GM23338 (cell line): ENCODE measurements at regions not wholly inside any gene's neighbourhood (a gene's known extent, or its start where the extent isn't known, plus 50 kb on each side); places are given as distances from the start of the nearest gene placed in this dataset.

Source experiments
- ATAC-seq: fragments of 200-7000 bp; cut with Tn5 transposase; 3 replicates; pipeline ENCODE4 v1.9.1; 2020
- DNase-seq: peaks from one replicate; pipeline ENCODE4 v3.0.0-alpha.2; 2015; ENCODE audit warnings: low spot score
- H2AFZ ChIP-seq: fragments of 200-600 bp; sonication (generic); 2 replicates; pipeline ENCODE4 v1.8.0; 2016; ENCODE audit warnings: antibody characterized with exemption, mild to moderate bottlenecking, moderate library complexity
- H3F3A ChIP-seq: fragments of 200-600 bp; sonication (generic); replicated peaks from 2 replicates; pipeline ENCODE4 v1.8.0; 2017; ENCODE audit warnings: antibody characterized with exemption, mixed run types, low read depth
- H3K27ac ChIP-seq: fragments of 200-600 bp; sonication (generic); 2 replicates; pipeline ENCODE4 v1.6.1; 2016; ENCODE audit warnings: low read depth
- H3K27me3 ChIP-seq: fragments of 200-600 bp; sonication (generic); 2 replicates; pipeline ENCODE4 v1.8.0; 2016; ENCODE audit warnings: mild to moderate bottlenecking, mixed run types, moderate library complexity; ENCODE audit not compliant: insufficient read depth
- H3K36me3 ChIP-seq: fragments of 200-600 bp; sonication (generic); 2 replicates; pipeline ENCODE4 v1.8.0; 2016; ENCODE audit warnings: mild to moderate bottlenecking; ENCODE audit not compliant: insufficient read depth
- H3K4me1 ChIP-seq: fragments of 200-600 bp; sonication (generic); 2 replicates; pipeline ENCODE4 v1.8.0; 2016; ENCODE audit warnings: mild to moderate bottlenecking, moderate library complexity; ENCODE audit not compliant: insufficient read depth
- H3K4me2 ChIP-seq: fragments of 200-600 bp; sonication (generic); 2 replicates; pipeline ENCODE4 v1.7.1; 2017; ENCODE audit warnings: mixed run types
- H3K4me3 ChIP-seq: fragments of 200-600 bp; sonication (generic); 2 replicates; pipeline ENCODE4 v1.6.1; 2016; ENCODE audit warnings: mixed run types
- H3K79me2 ChIP-seq: fragments of 200-600 bp; sonication (generic); replicated peaks from 2 replicates; pipeline ENCODE4 v1.8.0; 2017; ENCODE audit warnings: mild to moderate bottlenecking; ENCODE audit not compliant: insufficient read depth
- H3K9me2 ChIP-seq: fragments of 200-600 bp; sonication (generic); 2 replicates; pipeline ENCODE4 v1.8.0; 2017; ENCODE audit not compliant: insufficient read depth
- H4K20me1 ChIP-seq: fragments of 200-600 bp; sonication (generic); replicated peaks from 2 replicates; pipeline ENCODE4 v1.8.0; 2017; ENCODE audit warnings: mild to moderate bottlenecking; ENCODE audit not compliant: insufficient read depth
- H3K27ac Mint-ChIP-seq: 2 replicates; pipeline ENCODE4 v1.8.0; 2020; ENCODE audit warnings: inconsistent platforms, mild to moderate bottlenecking, moderate library complexity, mixed read lengths
- H3K27me3 Mint-ChIP-seq: 3 replicates; pipeline ENCODE4 v1.8.0; 2022; ENCODE audit warnings: low read depth, mild to moderate bottlenecking, moderate library complexity, mixed read lengths, inconsistent platforms; ENCODE audit not compliant: insufficient read depth, poor library complexity
- H3K36me3 Mint-ChIP-seq: 3 replicates; pipeline ENCODE4 v1.8.0; 2021; ENCODE audit warnings: low read depth, mild to moderate bottlenecking, inconsistent platforms, moderate library complexity, mixed read lengths
- H3K4me1 Mint-ChIP-seq: 3 replicates; pipeline ENCODE4 v1.8.0; 2020; ENCODE audit warnings: mild to moderate bottlenecking, inconsistent platforms, mixed read lengths
- H3K4me3 Mint-ChIP-seq: 3 replicates; pipeline ENCODE4 v1.8.0; 2021; ENCODE audit warnings: moderate library complexity, mild to moderate bottlenecking, inconsistent platforms, mixed read lengths
- H3K9me3 Mint-ChIP-seq: 3 replicates; pipeline ENCODE4 v1.8.0; 2020; ENCODE audit warnings: moderate library complexity, mild to moderate bottlenecking, inconsistent platforms, mixed read lengths
- CREB1 ChIP-seq: fragments of 250-450 bp; sonication (Bioruptor Pico); IDR thresholded peaks from 2 replicates; pipeline ENCODE4 v1.5.0; 2020; ENCODE audit warnings: low read depth, mild to moderate bottlenecking, moderate library complexity
- EZH2 ChIP-seq: fragments of 200-600 bp; sonication (generic); IDR thresholded peaks from one replicate; pipeline ENCODE4 v1.8.0; 2017; ENCODE audit warnings: antibody characterized with exemption, mild to moderate bottlenecking, low read depth; ENCODE audit not compliant: unreplicated experiment
- EZH2phosphoT487 ChIP-seq: fragments of 200-600 bp; sonication (generic); IDR thresholded peaks from one replicate; pipeline ENCODE4 v1.8.1; 2018; ENCODE audit warnings: antibody characterized with exemption; ENCODE audit not compliant: unreplicated experiment
- JUNB ChIP-seq: IDR thresholded peaks from one replicate; pipeline ENCODE4 v1.6.1; 2016; ENCODE audit warnings: antibody characterized with exemption; ENCODE audit not compliant: unreplicated experiment
- NANOG ChIP-seq: IDR thresholded peaks from 2 replicates; pipeline ENCODE4 v1.6.1; 2016; ENCODE audit warnings: antibody characterized with exemption, borderline replicate concordance
- POLR2AphosphoS5 ChIP-seq: IDR thresholded peaks from 2 replicates; pipeline ENCODE4 v1.6.1; 2016; ENCODE audit warnings: antibody characterized with exemption, low read depth
- STAT1 ChIP-seq: IDR thresholded peaks from one replicate; pipeline ENCODE4 v1.6.1; 2016; ENCODE audit warnings: antibody characterized with exemption; ENCODE audit not compliant: unreplicated experiment
- ZNF114 ChIP-seq: fragments of 250-450 bp; sonication (Bioruptor Pico); IDR thresholded peaks from 2 replicates; pipeline ENCODE4 v1.5.0; 2020; ENCODE audit warnings: mild to moderate bottlenecking, moderate library complexity
- ZNF331 ChIP-seq: fragments of 250-450 bp; sonication (Bioruptor Pico); IDR thresholded peaks from 2 replicates; pipeline ENCODE4 v1.5.0; 2020; ENCODE audit warnings: low read depth, mild to moderate bottlenecking, moderate library complexity
- ZNF462 ChIP-seq: fragments of 250-450 bp; sonication (Bioruptor Pico); IDR thresholded peaks from 2 replicates; pipeline ENCODE4 v1.5.0; 2020; ENCODE audit warnings: mild to moderate bottlenecking, moderate library complexity
- TF ChIP-seq, protein P1 (sequence below): IDR thresholded peaks from one replicate; pipeline ENCODE4 v1.6.1; 2018; ENCODE audit warnings: antibody characterized with exemption; ENCODE audit not compliant: unreplicated experiment

- TF ChIP-seq, protein P1, sequence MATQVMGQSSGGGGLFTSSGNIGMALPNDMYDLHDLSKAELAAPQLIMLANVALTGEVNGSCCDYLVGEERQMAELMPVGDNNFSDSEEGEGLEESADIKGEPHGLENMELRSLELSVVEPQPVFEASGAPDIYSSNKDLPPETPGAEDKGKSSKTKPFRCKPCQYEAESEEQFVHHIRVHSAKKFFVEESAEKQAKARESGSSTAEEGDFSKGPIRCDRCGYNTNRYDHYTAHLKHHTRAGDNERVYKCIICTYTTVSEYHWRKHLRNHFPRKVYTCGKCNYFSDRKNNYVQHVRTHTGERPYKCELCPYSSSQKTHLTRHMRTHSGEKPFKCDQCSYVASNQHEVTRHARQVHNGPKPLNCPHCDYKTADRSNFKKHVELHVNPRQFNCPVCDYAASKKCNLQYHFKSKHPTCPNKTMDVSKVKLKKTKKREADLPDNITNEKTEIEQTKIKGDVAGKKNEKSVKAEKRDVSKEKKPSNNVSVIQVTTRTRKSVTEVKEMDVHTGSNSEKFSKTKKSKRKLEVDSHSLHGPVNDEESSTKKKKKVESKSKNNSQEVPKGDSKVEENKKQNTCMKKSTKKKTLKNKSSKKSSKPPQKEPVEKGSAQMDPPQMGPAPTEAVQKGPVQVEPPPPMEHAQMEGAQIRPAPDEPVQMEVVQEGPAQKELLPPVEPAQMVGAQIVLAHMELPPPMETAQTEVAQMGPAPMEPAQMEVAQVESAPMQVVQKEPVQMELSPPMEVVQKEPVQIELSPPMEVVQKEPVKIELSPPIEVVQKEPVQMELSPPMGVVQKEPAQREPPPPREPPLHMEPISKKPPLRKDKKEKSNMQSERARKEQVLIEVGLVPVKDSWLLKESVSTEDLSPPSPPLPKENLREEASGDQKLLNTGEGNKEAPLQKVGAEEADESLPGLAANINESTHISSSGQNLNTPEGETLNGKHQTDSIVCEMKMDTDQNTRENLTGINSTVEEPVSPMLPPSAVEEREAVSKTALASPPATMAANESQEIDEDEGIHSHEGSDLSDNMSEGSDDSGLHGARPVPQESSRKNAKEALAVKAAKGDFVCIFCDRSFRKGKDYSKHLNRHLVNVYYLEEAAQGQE, result no peak
- TF ChIP-seq EZH2phosphoT487 (no peak), POLR2AphosphoS5 (no peak), ZNF114 (CRISPR knock-in tag) (no peak), STAT1 (no peak)
Measured at GRCh38 chr13:70544706-70545105, 436.5 kb upstream of the KLHL1 start (continued).

DNA sequence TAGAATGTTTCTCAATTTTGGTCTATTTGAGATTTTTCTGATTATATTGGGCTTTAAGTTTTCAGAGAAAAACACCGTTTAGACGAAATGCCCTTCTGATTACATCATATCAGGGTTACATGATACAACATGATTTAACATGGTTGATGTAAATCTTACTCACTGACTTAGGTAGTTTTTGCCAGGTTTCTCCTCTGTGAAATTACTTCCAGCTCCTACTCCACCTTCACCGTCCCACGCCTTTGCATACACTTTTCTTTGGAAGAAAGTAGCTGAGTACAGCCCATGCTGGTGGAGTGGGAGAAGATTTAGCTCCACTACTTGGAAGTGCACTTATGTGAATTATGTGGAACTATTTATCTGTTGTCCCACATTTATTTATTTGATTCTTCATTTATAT, 433.2 kb upstream of the KLHL1 start:
- Mint-ChIP-seq H3K4me1 (no peaks in the 10 kb centered on the region), H3K27me3 (no peaks in the 10 kb centered on the region), H3K4me3 (no peak overlapping the region), H3K9me3 (no peaks in the 10 kb centered on the region), H3K36me3 (no peaks in the 10 kb centered on the region), H3K27ac (peak overlapping the region; percentile 6; the same call in 1 of the 2 replicates)
- DNase-seq, result no peak
- no peaks in the 10 kb centered on the region for H3K27me3 ChIP-seq
- ATAC-seq, result no peak
- H4K20me1 ChIP-seq, result no peaks in the 10 kb centered on the region
- H3K4me1 ChIP-seq, result no peaks in the 10 kb centered on the region
- H3K9me2 ChIP-seq, result no peaks in the 10 kb centered on the region; the same call in 1 of the 2 replicates
- no peak overlapping the region for H3K4me2 ChIP-seq
- H3K36me3 ChIP-seq, result no peaks in the 10 kb centered on the region
- no peaks in the 10 kb centered on the region for H3F3A ChIP-seq
- no peaks in the 10 kb centered on the region for H3K79me2 ChIP-seq
- no peak overlapping the region for H2AFZ ChIP-seq
- no peak overlapping the region for H3K4me3 ChIP-seq
- H3K27ac ChIP-seq, result no peak overlapping the region
- no peak for TF ChIP-seq EZH2
- TF ChIP-seq STAT1, result no peak
- TF ChIP-seq ZNF462 (CRISPR knock-in tag), result no peak
- no peak for TF ChIP-seq NANOG
- no peak for TF ChIP-seq POLR2AphosphoS5
- TF ChIP-seq, protein P1, result no peak
- no peak for TF ChIP-seq ZNF331 (CRISPR knock-in tag)
- no peak for TF ChIP-seq EZH2phosphoT487
- no peak for TF ChIP-seq CREB1 (CRISPR knock-in tag)
- no peak for TF ChIP-seq JUNB
